Glutamatergic neuron (in vitro differentiated cells): ENCODE measurements at regions not wholly inside any gene's neighbourhood (a gene's known extent, or its start where the extent isn't known, plus 50 kb on each side); places are given as distances from the start of the nearest gene placed in this dataset.

ENCODE experiments used
- DNase-seq: peaks from one replicate; pipeline ENCODE4 v3.0.0; 2022
- H3K27ac Mint-ChIP-seq: one replicate; pipeline ENCODE4 v1.8.0; 2020; ENCODE audit warnings: mild to moderate bottlenecking, mixed read lengths, inconsistent platforms; ENCODE audit not compliant: unreplicated experiment
- H3K27me3 Mint-ChIP-seq: one replicate; pipeline ENCODE4 v1.8.0; 2020; ENCODE audit warnings: mild to moderate bottlenecking, moderate library complexity, mixed read lengths, inconsistent platforms; ENCODE audit not compliant: unreplicated experiment
- H3K36me3 Mint-ChIP-seq: one replicate; pipeline ENCODE4 v1.8.0; 2020; ENCODE audit warnings: mild to moderate bottlenecking, mixed read lengths, inconsistent platforms; ENCODE audit not compliant: unreplicated experiment
- H3K4me1 Mint-ChIP-seq: one replicate; pipeline ENCODE4 v1.8.0; 2020; ENCODE audit warnings: mild to moderate bottlenecking, low read depth, mixed read lengths, inconsistent platforms; ENCODE audit not compliant: unreplicated experiment
- H3K4me3 Mint-ChIP-seq: one replicate; pipeline ENCODE4 v1.8.0; 2020; ENCODE audit warnings: mild to moderate bottlenecking, mixed read lengths, inconsistent platforms; ENCODE audit not compliant: unreplicated experiment
- H3K9me3 Mint-ChIP-seq: one replicate; pipeline ENCODE4 v1.8.0; 2020; ENCODE audit warnings: mild to moderate bottlenecking, moderate library complexity, mixed read lengths, inconsistent platforms; ENCODE audit not compliant: unreplicated experiment
- CTCF ChIP-seq: fragments of 200-600 bp; sonication (generic); IDR thresholded peaks from one replicate; pipeline ENCODE4 v1.5.0; 2021; ENCODE audit not compliant: partially characterized antibody, unreplicated experiment

GRCh38 chr10:90204131-90204955, 503.0 kb downstream of the KIF20B start:
- Mint-ChIP-seq H3K27ac (no peak overlapping the region), H3K27me3 (no peaks in the 10 kb centered on the region), H3K36me3 (no peaks in the 10 kb centered on the region), H3K4me1 (peaks cover 1% of the 10 kb centered on the region), H3K9me3 (no peaks in the 10 kb centered on the region), H3K4me3 (no peak overlapping the region)
- TF ChIP-seq CTCF, result no peak
- DNase-seq, result no peak

GRCh38 chr10:90204956-90205314, 503.5 kb downstream of the KIF20B start:
- H3K27me3 Mint-ChIP-seq, result no peaks in the 10 kb centered on the region
- H3K4me3 Mint-ChIP-seq, result no peak overlapping the region
- no peaks in the 10 kb centered on the region for H3K36me3 Mint-ChIP-seq
- no peaks in the 10 kb centered on the region for H3K9me3 Mint-ChIP-seq
- H3K27ac Mint-ChIP-seq, result no peak overlapping the region
- no peaks in the 10 kb centered on the region for H3K4me1 Mint-ChIP-seq
- no peak for TF ChIP-seq CTCF
- DNase-seq, result no peak

- TF ChIP-seq CTCF, result no peak
Measured at GRCh38 chr10:90205340-90205739, 503.9 kb downstream of the KIF20B start.

GRCh38 chr10:90213346-90213745, 512.0 kb downstream of the KIF20B start:
- Mint-ChIP-seq H3K9me3 (no peaks in the 10 kb centered on the region), H3K36me3 (no peaks in the 10 kb centered on the region), H3K27ac (no peak overlapping the region), H3K27me3 (no peaks in the 10 kb centered on the region), H3K4me3 (no peak overlapping the region), H3K4me1 (no peaks in the 10 kb centered on the region)
- no peak for TF ChIP-seq CTCF
- no peak for DNase-seq

More at GRCh38 chr10:90205340-90205739, 503.9 kb downstream of the KIF20B start:
- Mint-ChIP-seq H3K36me3 (no peaks in the 10 kb centered on the region), H3K9me3 (no peaks in the 10 kb centered on the region), H3K4me1 (no peaks in the 10 kb centered on the region), H3K27ac (no peak overlapping the region), H3K4me3 (no peak overlapping the region), H3K27me3 (no peaks in the 10 kb centered on the region)
- no peak for DNase-seq

GRCh38 chr10:90218846-90219245, 517.5 kb downstream of the KIF20B start:
- no peaks in the 10 kb centered on the region for H3K36me3 Mint-ChIP-seq
- H3K27me3 Mint-ChIP-seq, result peaks cover 3% of the 10 kb centered on the region
- no peaks in the 10 kb centered on the region for H3K9me3 Mint-ChIP-seq
- no peak for TF ChIP-seq CTCF
- no peak for DNase-seq
- peaks cover 3% of the 10 kb centered on the region for H3K4me1 Mint-ChIP-seq
- H3K27ac Mint-ChIP-seq, result no peak overlapping the region
- H3K4me3 Mint-ChIP-seq, result no peak overlapping the region
